Sigmoid colon (tissue), 6 donors: ENCODE measurements at regions not wholly inside any gene's neighbourhood (a gene's known extent, or its start where the extent isn't known, plus 50 kb on each side); places are given as distances from the start of the nearest gene placed in this dataset.

ENCODE experiments used
- DNase-seq: peaks from one replicate; pipeline ENCODE4 v3.0.0-alpha.2; 2019
- H3K27ac ChIP-seq, 4 donors: fragments of 200-600 bp; sonication (generic); one replicate each; pipeline ENCODE4 v1.5.1; 2016 to 2019; ENCODE audit warnings: mild to moderate bottlenecking in 1 of 4
- H3K27me3 ChIP-seq, 3 donors: fragments of 200-600 bp; sonication (generic); one replicate each; pipeline ENCODE4 v1.5.1; 2019; ENCODE audit warnings: mild to moderate bottlenecking in 1 of 3
- H3K36me3 ChIP-seq, 4 donors: fragments of 200-600 bp; sonication (generic); one replicate each; pipeline ENCODE4 v1.5.1; 2016 to 2019
- H3K4me1 ChIP-seq, 4 donors: fragments of 200-600 bp; sonication (generic); one replicate each; pipeline ENCODE4 v1.5.1; 2017 to 2019
- H3K4me3 ChIP-seq, 4 donors: fragments of 200-600 bp; sonication (generic); one replicate each; pipeline ENCODE4 v1.5.1; 2017 to 2019; ENCODE audit warnings: mild to moderate bottlenecking in 2 of 4, moderate library complexity in 1 of 4
- H3K9me3 ChIP-seq, 4 donors: fragments of 200-600 bp in 3 of 4; sonication (generic) in 3 of 4; one replicate each; pipeline versions ENCODE4 v1.5.1 to v1.6.1; 2013 to 2019
- CTCF ChIP-seq, 4 experiments: fragments of 450-650 bp in 3 of 4; fragments of 200-600 bp in 1 of 4; IDR thresholded peaks; one replicate each; pipeline ENCODE4 v1.5.1; 2016 to 2019; ENCODE audit warnings: antibody characterized with exemption in 4 of 4, mild to moderate bottlenecking in 3 of 4, moderate library complexity in 2 of 4
- EP300 ChIP-seq, 4 donors: sonication (generic); formaldehyde crosslinking; IDR thresholded peaks; one replicate each; pipeline ENCODE4 v1.6.1; 2017; ENCODE audit warnings: antibody characterized with exemption in 4 of 4
- POLR2A ChIP-seq, 2 donors: fragments of 450-650 bp; IDR thresholded peaks; one replicate each; pipeline ENCODE4 v1.6.1; 2016; ENCODE audit warnings: antibody characterized with exemption in 2 of 2, mild to moderate bottlenecking in 2 of 2, moderate library complexity in 2 of 2
- POLR2AphosphoS5 ChIP-seq, 4 donors: sonication (generic); formaldehyde crosslinking; IDR thresholded peaks; one replicate each; pipeline ENCODE4 v1.6.1; 2017; ENCODE audit warnings: antibody characterized with exemption in 4 of 4
- WGBS, 2 donors: extraction: QIAGEN DNeasy Blood & Tissue Kit; methylation state at CpG; one replicate each; pipeline ENCODE4 v1.1.7; 2013; 5-methylcytosine and 5-hydroxymethylcytosine counted together
- intact Hi-C: fragments of 100-400 bp; cut with DNase I; formaldehyde crosslinking; loops from one replicate; pipeline ENCODE4 v1.15.1; 2023
- donor health status: healthy with polysubstance abuse.
- donor health status: healthy.

GRCh38 chr6:139973669-139974344 is 599.4 kb upstream of the CITED2 start:
- 34 to 50% methylated on average over 3 of the region's 3 CpGs for WGBS, 2 donors
- no peak for TF ChIP-seq POLR2A (IDR thresholded peaks at IDR 0.05)
- Histone ChIP-seq H3K27ac (peak overlapping the region in 2 of 4 donors; percentile 27 to 48), H3K4me3 (no peak overlapping the region), H3K27me3 (no peaks in the 10 kb centered on the region), H3K4me1 (peaks cover 0 to 34% (median 16%) of the 10 kb centered on the region in 4 donors), H3K9me3 (no peaks in the 10 kb centered on the region), H3K36me3 (no peaks in the 10 kb centered on the region)
- intact Hi-C loops: no loop called here
- no peak for DNase-seq

GRCh38 chr6:139972116-139972515 is 597.7 kb upstream of the CITED2 start:
- Histone ChIP-seq H3K4me1 (peaks cover 0 to 18% (median 8%) of the 10 kb centered on the region in 4 donors), H3K4me3 (no peak overlapping the region), H3K27ac (no peak overlapping the region), H3K9me3 (no peaks in the 10 kb centered on the region), H3K36me3 (no peaks in the 10 kb centered on the region), H3K27me3 (no peaks in the 10 kb centered on the region)
- TF ChIP-seq CTCF (IDR thresholded peaks at IDR 0.05): no peak
- no peak for TF ChIP-seq POLR2A (IDR thresholded peaks at IDR 0.05)
- no peak for TF ChIP-seq POLR2AphosphoS5 (IDR thresholded peaks at IDR 0.05)
- TF ChIP-seq EP300 (IDR thresholded peaks at IDR 0.05): no peak
- intact Hi-C loops: no loop called here
- 90 to 91% methylated on average over 2 of the region's 2 CpGs for WGBS, 2 donors
- DNase-seq: no peak

- Histone ChIP-seq H3K4me3 (no peak overlapping the region), H3K27ac (no peak overlapping the region), H3K9me3 (no peaks in the 10 kb centered on the region), H3K27me3 (no peaks in the 10 kb centered on the region), H3K36me3 (no peaks in the 10 kb centered on the region), H3K4me1 (peaks cover 0 to 34% (median 14%) of the 10 kb centered on the region in 4 donors)
- no peak for DNase-seq
- TF ChIP-seq EP300 (IDR thresholded peaks at IDR 0.05) (no peak), POLR2AphosphoS5 (IDR thresholded peaks at IDR 0.05) (no peak), CTCF (IDR thresholded peaks at IDR 0.05) (no peak), POLR2A (IDR thresholded peaks at IDR 0.05) (no peak)
- intact Hi-C loops: no loop called here
- WGBS, 2 donors: 82 to 85% methylated on average over 1 of the region's 1 CpG
These were observed 596.1 kb upstream of the CITED2 start for GRCh38 chr6:139970591-139970991.

- H3K9me3 ChIP-seq: no peaks in the 10 kb centered on the region
- intact Hi-C loops: no loop called here
- no peak for DNase-seq
- H3K4me1 ChIP-seq: peaks cover 0 to 46% (median 19%) of the 10 kb centered on the region in 4 donors
- no peak for TF ChIP-seq POLR2AphosphoS5 (IDR thresholded peaks at IDR 0.05)
- no peak for TF ChIP-seq EP300 (IDR thresholded peaks at IDR 0.05)
- no peak for TF ChIP-seq CTCF (IDR thresholded peaks at IDR 0.05)
- TF ChIP-seq POLR2A (IDR thresholded peaks at IDR 0.05): no peak
- H3K36me3 ChIP-seq: no peaks in the 10 kb centered on the region
- no peak overlapping the region for H3K4me3 ChIP-seq
- H3K27me3 ChIP-seq: no peaks in the 10 kb centered on the region
- no peak overlapping the region for H3K27ac ChIP-seq
These were observed 593.0 kb upstream of the CITED2 start for GRCh38 chr6:139967497-139967896.

- Histone ChIP-seq H3K27me3 (no peaks in the 10 kb centered on the region), H3K4me3 (no peak overlapping the region), H3K9me3 (no peaks in the 10 kb centered on the region), H3K27ac (peak overlapping the region in 3 of 4 donors; percentile 0 to 52 (median 20)), H3K36me3 (no peaks in the 10 kb centered on the region), H3K4me1 (peaks cover 0 to 66% (median 25%) of the 10 kb centered on the region in 4 donors)
- intact Hi-C loops: no loop called here
- TF ChIP-seq CTCF (IDR thresholded peaks at IDR 0.05) (no peak), POLR2A (IDR thresholded peaks at IDR 0.05) (no peak), EP300 (IDR thresholded peaks at IDR 0.05) (no peak), POLR2AphosphoS5 (IDR thresholded peaks at IDR 0.05) (no peak)
- no peak for DNase-seq
These were observed 590.9 kb upstream of the CITED2 start for GRCh38 chr6:139965393-139965792.
